HEK293T (cell line): ENCODE measurements at regions not wholly inside any gene's neighbourhood (a gene's known extent, or its start where the extent isn't known, plus 50 kb on each side); places are given as distances from the start of the nearest gene placed in this dataset.

Experiments used
- ARNT ChIP-seq: fragments of 450-650 bp; IDR thresholded peaks from 2 replicates; pipeline ENCODE4 v1.6.1; 2017; ENCODE audit warnings: mild to moderate bottlenecking
- ELF4 ChIP-seq: fragments of 450-650 bp; IDR thresholded peaks from 2 replicates; pipeline ENCODE4 v1.6.1; 2017; ENCODE audit warnings: antibody characterized with exemption
- FOXA1 ChIP-seq: fragments of 450-650 bp; IDR thresholded peaks from 2 replicates; pipeline ENCODE4 v1.6.1; 2016; ENCODE audit warnings: mild to moderate bottlenecking
- HDGF ChIP-seq: fragments of 450-650 bp; IDR thresholded peaks from 2 replicates; pipeline ENCODE4 v1.6.1; 2017; ENCODE audit warnings: antibody characterized with exemption, borderline replicate concordance
- NFRKB ChIP-seq: fragments of 450-650 bp; IDR thresholded peaks from 2 replicates; pipeline ENCODE4 v1.6.1; 2016; ENCODE audit warnings: mild to moderate bottlenecking, moderate library complexity
- SP1 ChIP-seq: fragments of 450-650 bp; IDR thresholded peaks from 2 replicates; pipeline ENCODE4 v1.6.1; 2017
- SUZ12 ChIP-seq: fragments of 450-650 bp; IDR thresholded peaks from 2 replicates; pipeline ENCODE4 v1.6.1; 2016; ENCODE audit warnings: mild to moderate bottlenecking
- ZNF384 ChIP-seq: fragments of 450-650 bp; IDR thresholded peaks from 2 replicates; pipeline ENCODE4 v1.6.1; 2016

DNA sequence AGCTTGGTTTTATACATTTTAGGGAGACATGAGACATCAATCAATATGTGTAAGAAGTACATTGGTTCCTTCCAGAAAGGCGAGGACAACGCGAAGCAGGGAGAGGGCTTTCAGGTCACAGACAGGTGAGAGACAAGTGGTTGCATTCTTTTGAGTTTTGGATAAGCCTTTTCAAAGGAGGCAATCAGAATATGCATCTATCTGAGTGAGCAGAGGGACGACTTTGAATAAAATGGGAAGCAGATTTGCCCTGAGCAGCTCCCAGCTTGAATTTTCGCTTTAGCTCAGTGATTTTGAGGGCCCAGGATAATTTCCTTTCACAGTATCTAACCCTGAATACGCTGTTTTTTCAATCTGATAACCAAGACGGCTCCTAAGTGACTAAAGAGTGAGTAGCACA is 82.5 kb upstream of the MYO3A start:
- TF ChIP-seq ZNF384, result no peak
- TF ChIP-seq NFRKB, result no peak
- TF ChIP-seq HDGF, result no peak
- no peak for TF ChIP-seq FOXA1
- TF ChIP-seq ELF4, result no peak
- no peak for TF ChIP-seq ARNT
- no peak for TF ChIP-seq SP1
- TF ChIP-seq SUZ12, result no peak
